ENCODE measurements at regions not wholly inside any gene's neighbourhood (a gene's known extent, or its start where the extent isn't known, plus 50 kb on each side); places are given as distances from the start of the nearest gene placed in this dataset.

- TF ChIP-seq ZNF462 (CRISPR knock-in tag; IDR thresholded peaks at IDR 0.05) (no peak), EZH2 (IDR thresholded peaks at IDR 0.05; ENCODE audit: low read depth, unreplicated experiment) (no peak), POLR2AphosphoS5 (IDR thresholded peaks at IDR 0.05; ENCODE audit: low read depth) (no peak), CTCF (conservative IDR thresholded peaks at IDR 0.05; ENCODE audit: low read depth in 2 of 2) (no peak), ETS1 (IDR thresholded peaks at IDR 0.05) (no peak), REST (IDR thresholded peaks at IDR 0.05; ENCODE audit: unreplicated experiment) (no peak), NANOG (IDR thresholded peaks at IDR 0.05; ENCODE audit: borderline replicate concordance) (no peak)
Measured at GRCh38 chr1:5596651-5597050, 395.6 kb downstream of the NPHP4 start (continued).
